Activated CD4-positive, alpha-beta memory T cell treated with anti-CD3 and anti-CD28 coated beads, Interleukin-2, amount 10 ng/mL, durations not matched to agents 7 days and 5 days (primary cell): ENCODE measurements at regions not wholly inside any gene's neighbourhood (a gene's known extent, or its start where the extent isn't known, plus 50 kb on each side); places are given as distances from the start of the nearest gene placed in this dataset.
A peak's percentile ranks its signal among the peaks of the same experiment; 100 is the strongest.
"Not testable (repeated sequence)": the region's sequence is repeated elsewhere in the genome, so short reads cannot be mapped to it uniquely, and the experiment has no call there.

Experiments
- CTCF ChIA-PET: fragments of 350-600 bp; sonication (Branson Sonifier 250); formaldehyde crosslinking; loops from one replicate; lab custom pipeline; 2021; ENCODE audit warnings: antibody characterized with exemption, inconsistent platforms; lab: Charles Lee
- POLR2A ChIA-PET: fragments of 350-600 bp; sonication (Branson Sonifier 250); formaldehyde crosslinking; loops from one replicate; lab custom pipeline; 2021; ENCODE audit warnings: antibody characterized with exemption; lab: Charles Lee
- DNase-seq: peaks from one replicate; pipeline ENCODE4 v3.0.0-alpha.2; 2020
- H3K27ac Mint-ChIP-seq: one replicate; pipeline ENCODE4 v1.8.0; 2021; ENCODE audit warnings: mild to moderate bottlenecking, mixed read lengths
- H3K27me3 Mint-ChIP-seq: one replicate; pipeline ENCODE4 v1.8.0; 2021; ENCODE audit warnings: mixed read lengths
- H3K36me3 Mint-ChIP-seq: one replicate; pipeline ENCODE4 v1.8.0; 2021; ENCODE audit warnings: low read depth, mixed read lengths
- H3K4me1 Mint-ChIP-seq: one replicate; pipeline ENCODE4 v1.8.0; 2021; ENCODE audit warnings: mixed read lengths
- H3K4me3 Mint-ChIP-seq: one replicate; pipeline ENCODE4 v1.8.0; 2021; ENCODE audit warnings: mild to moderate bottlenecking, mixed read lengths
- H3K9me3 Mint-ChIP-seq: one replicate; pipeline ENCODE4 v1.8.0; 2021; ENCODE audit warnings: mixed read lengths

DNA sequence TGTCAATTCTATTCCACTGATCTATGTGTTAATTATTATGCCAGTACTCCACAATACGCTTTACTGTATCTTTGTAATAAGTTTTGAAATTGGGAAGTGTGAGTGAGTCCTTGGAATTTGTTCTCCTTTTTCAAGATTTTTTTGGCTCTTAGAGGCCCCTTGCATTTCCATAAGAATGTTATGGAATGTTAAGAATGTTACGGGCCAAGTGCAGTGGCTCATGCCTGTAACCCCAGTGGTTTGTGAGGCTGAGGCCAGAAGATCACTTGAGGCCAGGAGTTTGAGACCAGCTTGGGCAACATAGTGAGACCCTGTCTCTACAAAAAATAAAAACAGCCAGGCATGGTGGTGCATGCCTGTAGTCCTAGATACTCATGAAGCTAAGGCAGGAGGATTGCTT, 167.6 kb upstream of the CXorf66 start:
- ChIA-PET POLR2A (no interaction called here), CTCF (no interaction called here)
- H3K27ac Mint-ChIP-seq = no peak overlapping the region
- no peak for DNase-seq
- H3K36me3 Mint-ChIP-seq = no peaks in the 10 kb centered on the region
- H3K4me3 Mint-ChIP-seq = no peak overlapping the region
- no peaks in the 10 kb centered on the region for H3K4me1 Mint-ChIP-seq
- no peaks in the 10 kb centered on the region for H3K9me3 Mint-ChIP-seq
- H3K27me3 Mint-ChIP-seq = no peaks in the 10 kb centered on the region

DNA sequence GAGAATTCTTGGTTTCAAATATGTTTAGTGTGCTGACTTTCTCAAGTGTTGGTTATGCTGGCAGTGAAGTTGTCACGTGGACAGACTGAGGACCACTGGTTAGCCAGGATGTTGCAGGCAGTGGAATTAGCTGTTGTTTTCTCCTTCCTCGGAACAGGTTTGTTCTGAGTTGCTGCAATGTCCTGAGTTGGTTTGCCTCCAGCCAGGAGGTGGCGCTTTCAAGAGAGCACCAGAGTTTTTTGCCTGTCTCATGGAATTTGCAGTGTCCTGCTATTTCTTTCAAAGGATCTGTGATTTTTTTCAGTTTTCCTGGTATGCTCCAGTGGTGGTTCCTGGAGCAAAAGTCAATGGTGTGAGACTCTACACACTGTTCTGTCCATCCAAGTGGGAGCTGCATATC, 158.1 kb upstream of the CXorf66 start:
- DNase-seq = no peak
- Mint-ChIP-seq H3K4me3 (no peak overlapping the region), H3K4me1 (no peaks in the 10 kb centered on the region), H3K9me3 (no peaks in the 10 kb centered on the region), H3K27ac (no peak overlapping the region), H3K36me3 (no peaks in the 10 kb centered on the region), H3K27me3 (no peaks in the 10 kb centered on the region)
- CTCF ChIA-PET = no interaction called here
- POLR2A ChIA-PET = no interaction called here

DNA sequence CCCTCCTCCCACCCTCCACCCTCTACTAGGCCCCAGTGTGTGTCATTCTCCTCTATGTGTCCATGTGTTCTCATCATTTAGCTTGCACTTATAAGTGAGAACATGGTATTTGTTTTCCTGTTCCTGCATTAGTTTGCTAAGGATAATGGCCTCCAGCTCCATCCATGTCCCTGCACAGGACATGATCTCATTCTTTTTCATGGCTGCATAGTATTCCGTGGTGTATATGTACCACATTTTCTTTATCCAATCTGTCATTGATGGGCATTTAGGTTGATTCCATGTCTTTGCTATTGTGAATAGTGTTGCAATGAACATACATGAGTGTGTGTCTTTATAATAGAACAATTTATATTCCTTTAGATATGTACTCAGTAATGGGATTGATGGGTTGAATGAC, 148.7 kb upstream of the CXorf66 start:
- H3K4me1 Mint-ChIP-seq, CTCF ChIA-PET, DNase-seq, H3K27ac Mint-ChIP-seq, H3K4me3 Mint-ChIP-seq, H3K27me3 Mint-ChIP-seq, H3K36me3 Mint-ChIP-seq, H3K9me3 Mint-ChIP-seq: not testable (repeated sequence)
- POLR2A ChIA-PET = interaction anchor here (0.6 kb wide), 1 partner anchor 590 kb away, joined by 3 read pairs; no protein-coding TSS in a partner anchor

DNA sequence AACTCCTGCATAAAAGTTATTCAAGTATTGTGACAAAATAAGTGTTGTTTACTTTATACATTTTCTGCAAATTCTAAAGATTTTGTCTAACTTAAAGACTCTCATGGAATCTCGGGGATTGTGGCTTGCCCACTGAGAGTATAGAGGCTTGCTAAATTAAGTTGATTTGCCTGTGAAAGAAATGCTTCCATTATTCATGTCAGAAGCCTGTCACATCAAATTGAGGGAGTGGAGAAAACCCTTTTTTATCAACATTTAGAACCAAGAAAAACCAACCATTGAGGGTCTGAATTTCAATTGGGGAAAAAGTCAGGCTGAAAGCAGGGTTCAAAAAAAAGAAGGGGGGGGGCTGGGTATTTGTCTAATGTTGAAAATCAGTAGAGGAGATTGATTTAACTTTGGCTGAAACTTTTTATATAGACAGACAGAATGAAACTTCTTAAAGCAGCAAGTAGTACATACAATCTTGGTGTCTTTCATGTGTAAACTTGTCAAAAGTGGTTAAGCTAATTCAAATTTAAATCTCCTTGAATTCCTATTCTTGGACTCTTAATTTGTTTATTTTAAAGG, 144.8 kb upstream of the CXorf66 start:
- Mint-ChIP-seq H3K27ac (no peak overlapping the region), H3K4me3 (no peak overlapping the region), H3K27me3 (no peaks in the 10 kb centered on the region), H3K4me1 (no peaks in the 10 kb centered on the region), H3K9me3 (no peaks in the 10 kb centered on the region), H3K36me3 (no peaks in the 10 kb centered on the region)
- ChIA-PET POLR2A (no interaction called here), CTCF (no interaction called here)
- DNase-seq = no peak

DNA sequence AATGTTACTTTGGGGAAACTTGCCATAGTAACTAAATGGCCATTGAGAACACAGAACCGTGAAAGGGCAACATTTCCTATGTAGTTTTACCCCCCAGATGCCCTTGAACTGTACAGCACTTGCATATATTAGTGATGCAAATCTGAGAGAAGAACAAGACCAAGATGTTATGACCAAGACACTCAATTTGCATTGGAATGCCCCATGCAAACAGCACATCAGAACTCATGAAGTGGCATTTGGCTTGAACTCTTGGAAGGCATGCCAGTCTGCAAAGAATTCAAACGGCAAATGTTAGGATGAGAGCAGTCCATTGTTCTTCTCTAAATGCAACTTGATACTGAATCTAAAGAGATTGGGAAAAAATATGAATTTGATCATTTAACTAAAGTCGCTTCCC, 139.4 kb upstream of the CXorf66 start:
- ChIA-PET CTCF (no interaction called here), POLR2A (no interaction called here)
- Mint-ChIP-seq H3K27me3 (peaks cover 3% of the 10 kb centered on the region), H3K4me3 (no peak overlapping the region), H3K9me3 (no peaks in the 10 kb centered on the region), H3K36me3 (no peaks in the 10 kb centered on the region), H3K27ac (no peak overlapping the region), H3K4me1 (no peaks in the 10 kb centered on the region)
- DNase-seq = no peak

DNA sequence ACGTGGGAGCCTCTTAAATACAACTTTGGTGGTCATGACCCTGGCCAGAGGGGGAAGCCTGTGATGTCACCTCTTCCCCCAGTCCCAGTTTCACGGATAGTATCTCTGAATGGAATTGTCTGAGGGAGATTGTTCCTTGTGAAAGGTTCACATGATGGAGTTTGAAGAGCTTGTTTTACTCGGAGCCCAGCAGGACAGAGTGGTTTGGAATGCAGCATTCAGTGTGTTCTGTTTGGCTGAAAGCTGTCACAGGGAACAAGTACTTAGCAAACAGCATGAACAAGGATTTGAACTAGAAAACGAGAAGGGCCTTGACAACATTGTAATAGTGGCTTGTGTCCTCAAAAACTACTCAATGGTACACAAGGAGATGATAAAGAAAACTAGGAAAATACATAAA, 133.9 kb upstream of the CXorf66 start:
- CTCF ChIA-PET = interaction anchor here (1.5 kb wide), 1 partner anchor 42 kb away, joined by 4 read pairs; no protein-coding TSS in a partner anchor
- Mint-ChIP-seq H3K27me3 (peaks cover 2% of the 10 kb centered on the region), H3K9me3 (no peaks in the 10 kb centered on the region)

DNA sequence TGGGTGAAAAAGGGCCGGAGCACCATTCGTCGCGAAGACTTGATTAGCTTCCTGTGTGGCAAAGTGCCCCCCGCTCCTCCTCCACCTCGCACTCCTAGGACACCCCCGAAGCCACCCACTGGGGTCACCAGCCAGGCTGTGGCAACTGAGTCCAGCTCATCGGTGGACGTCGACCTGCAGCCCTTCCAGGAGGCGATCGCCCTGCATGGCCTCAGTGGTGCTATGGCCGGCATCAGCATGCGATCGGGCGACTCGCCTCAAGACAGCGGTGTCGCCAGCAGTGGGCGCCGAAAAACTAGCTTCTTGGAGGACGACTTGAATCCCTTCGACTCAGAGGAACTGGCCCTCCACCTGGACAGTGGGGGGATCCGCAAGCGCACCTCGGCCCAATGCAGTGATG, 126.8 kb upstream of the CXorf66 start:
- POLR2A ChIA-PET = no interaction called here
- Mint-ChIP-seq H3K9me3 (no peaks in the 10 kb centered on the region), H3K4me3 (no peak overlapping the region), H3K36me3 (no peaks in the 10 kb centered on the region), H3K27me3 (peaks cover 11% of the 10 kb centered on the region), H3K4me1 (peaks cover 3% of the 10 kb centered on the region), H3K27ac (no peak overlapping the region)
- no peak for DNase-seq
- CTCF ChIA-PET = no interaction called here

More for the DNA sequence above, 133.9 kb upstream of the CXorf66 start:
- POLR2A ChIA-PET = no interaction called here
- no peak overlapping the region for H3K27ac Mint-ChIP-seq
- DNase-seq = no peak
- no peak overlapping the region for H3K4me3 Mint-ChIP-seq
- no peaks in the 10 kb centered on the region for H3K4me1 Mint-ChIP-seq
- no peaks in the 10 kb centered on the region for H3K36me3 Mint-ChIP-seq

DNA sequence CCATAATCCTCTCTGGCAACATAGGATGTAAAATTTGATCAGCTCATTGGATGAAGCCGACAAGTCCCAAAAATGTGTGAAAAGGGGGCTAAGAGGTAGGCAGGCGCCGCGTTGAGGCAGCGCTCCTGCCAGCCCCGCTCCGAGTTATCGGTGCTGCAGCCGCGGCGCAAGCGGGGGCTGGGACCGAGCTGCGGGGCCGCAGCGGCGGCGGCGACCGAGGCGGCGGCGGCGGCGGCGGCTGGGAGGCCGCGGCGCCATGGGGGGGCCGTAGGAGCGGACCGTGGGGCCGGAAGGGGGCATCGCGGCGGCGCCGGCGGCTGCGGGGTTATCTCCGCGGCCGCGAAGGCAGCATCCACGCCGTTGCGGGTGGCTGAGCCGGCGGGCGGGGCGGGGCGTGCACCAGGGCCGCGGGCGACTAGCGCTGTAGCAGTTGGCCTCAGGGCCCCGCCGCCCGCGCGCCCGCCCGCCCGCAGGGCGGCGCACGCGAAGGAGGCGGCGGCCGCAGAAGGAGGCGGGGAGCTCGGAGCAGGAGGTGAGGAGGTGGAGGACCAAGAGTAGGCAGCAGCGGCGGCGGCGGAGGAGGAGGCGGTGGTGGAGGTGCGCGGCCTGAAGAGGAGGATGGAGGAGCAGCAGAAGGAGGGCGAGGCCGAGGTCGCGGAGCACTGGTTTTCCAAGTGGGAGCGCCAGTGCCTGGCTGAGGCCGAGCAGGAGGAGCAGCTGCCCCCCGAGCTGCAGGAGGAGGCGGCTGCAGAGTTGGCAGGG, 126.0 kb upstream of the CXorf66 start:
- H3K27ac Mint-ChIP-seq = no peak overlapping the region
- no peaks in the 10 kb centered on the region for H3K36me3 Mint-ChIP-seq
- H3K4me3 Mint-ChIP-seq = peak overlapping the region; percentile 21
- CTCF ChIA-PET = no interaction called here
- POLR2A ChIA-PET = no interaction called here
- DNase-seq = peak; percentile 28
- H3K4me1 Mint-ChIP-seq = peaks cover 3% of the 10 kb centered on the region
- H3K9me3 Mint-ChIP-seq = no peaks in the 10 kb centered on the region
- H3K27me3 Mint-ChIP-seq = peaks cover 11% of the 10 kb centered on the region

DNA sequence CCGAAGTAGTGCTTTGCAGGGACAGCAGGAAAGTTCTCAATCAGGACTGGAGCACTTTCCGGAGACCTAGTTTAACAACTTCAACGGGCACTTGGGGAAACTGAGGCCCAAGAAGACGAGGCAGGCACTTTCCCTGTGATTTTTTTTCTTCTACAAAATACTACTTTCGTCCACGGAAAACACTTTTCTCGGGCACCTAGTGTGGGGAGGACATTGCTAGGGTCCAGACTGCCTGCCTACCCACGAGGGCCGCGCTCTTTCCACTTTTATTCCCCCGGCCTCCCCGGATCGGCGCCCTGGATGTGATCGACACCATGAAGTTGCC, 125.4 kb upstream of the CXorf66 start:
- H3K9me3 Mint-ChIP-seq = no peaks in the 10 kb centered on the region
- H3K27ac Mint-ChIP-seq = no peak overlapping the region
- ChIA-PET POLR2A (no interaction called here), CTCF (no interaction called here)
- H3K4me1 Mint-ChIP-seq = peaks cover 3% of the 10 kb centered on the region
- H3K36me3 Mint-ChIP-seq = no peaks in the 10 kb centered on the region
- H3K4me3 Mint-ChIP-seq = peak overlapping the region; percentile 21
- H3K27me3 Mint-ChIP-seq = peaks cover 11% of the 10 kb centered on the region
- no peak for DNase-seq

DNA sequence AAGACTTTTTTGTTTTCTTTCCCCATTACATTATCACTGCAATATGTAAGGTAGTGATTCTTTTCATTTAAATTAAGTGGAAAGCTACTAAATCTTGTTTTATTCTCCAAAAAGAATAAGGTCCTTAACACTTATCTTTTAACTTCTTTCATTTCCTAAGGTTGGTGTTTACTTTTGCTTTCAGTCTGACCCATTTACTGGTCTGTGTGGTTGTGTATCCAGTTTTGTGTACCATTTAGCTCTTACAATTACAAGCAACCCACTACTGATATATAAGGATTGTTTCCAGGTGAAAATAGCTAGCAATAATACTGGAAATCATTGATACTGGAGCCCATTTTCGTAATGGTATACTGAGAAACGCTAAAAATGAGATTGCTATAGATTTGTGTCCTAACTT, 123.1 kb upstream of the CXorf66 start:
- Mint-ChIP-seq H3K36me3 (no peaks in the 10 kb centered on the region), H3K4me1 (peaks cover 3% of the 10 kb centered on the region), H3K27ac (no peak overlapping the region), H3K4me3 (no peak overlapping the region), H3K27me3 (peaks cover 11% of the 10 kb centered on the region), H3K9me3 (no peaks in the 10 kb centered on the region)
- no peak for DNase-seq
- POLR2A ChIA-PET = no interaction called here
- CTCF ChIA-PET = no interaction called here

DNA sequence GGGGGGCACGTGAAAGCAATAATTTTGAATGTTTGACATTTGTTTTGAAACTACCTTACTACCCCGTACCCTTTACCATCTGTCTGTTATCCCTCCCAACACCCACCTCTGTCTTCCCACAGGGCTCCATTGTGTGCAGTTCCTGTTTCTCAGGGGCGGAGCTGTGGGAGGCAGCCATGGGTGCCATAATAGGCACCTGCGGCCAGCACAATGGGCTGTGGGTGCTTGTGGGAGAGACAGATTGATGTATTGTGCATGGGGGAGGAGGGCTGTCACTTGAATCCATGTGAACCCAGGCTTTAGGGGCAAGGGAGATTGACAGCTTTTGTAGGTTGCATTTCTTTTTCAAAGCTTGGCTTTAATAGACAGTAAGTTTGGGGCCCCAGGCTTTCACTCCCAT, 122.6 kb upstream of the CXorf66 start:
- Mint-ChIP-seq H3K4me3 (no peak overlapping the region), H3K27ac (no peak overlapping the region), H3K27me3 (peaks cover 11% of the 10 kb centered on the region), H3K9me3 (no peaks in the 10 kb centered on the region), H3K36me3 (no peaks in the 10 kb centered on the region), H3K4me1 (peaks cover 3% of the 10 kb centered on the region)
- CTCF ChIA-PET = no interaction called here
- DNase-seq = no peak
- POLR2A ChIA-PET = no interaction called here

DNA sequence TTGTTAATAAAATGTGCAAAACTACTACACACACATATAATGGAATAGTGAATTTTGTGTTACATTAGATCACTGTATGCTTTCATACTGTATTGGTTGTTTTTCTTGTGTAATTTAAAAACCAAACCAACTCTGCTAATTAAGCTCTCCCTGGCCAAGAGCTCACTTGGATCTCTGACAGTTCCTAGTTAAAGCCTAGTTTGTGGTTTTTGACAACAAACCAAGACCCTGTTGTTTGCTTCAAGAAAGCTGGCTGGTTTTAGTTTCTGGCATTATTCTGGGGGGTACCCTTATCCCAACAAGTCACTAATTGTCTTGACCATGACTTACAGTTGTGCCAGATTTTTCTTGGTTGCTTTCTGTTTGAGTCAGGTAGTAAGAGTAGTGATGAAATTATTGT, 121.4 kb upstream of the CXorf66 start:
- H3K9me3 Mint-ChIP-seq = no peaks in the 10 kb centered on the region
- H3K27me3 Mint-ChIP-seq = peaks cover 8% of the 10 kb centered on the region
- H3K27ac Mint-ChIP-seq = no peak overlapping the region
- H3K36me3 Mint-ChIP-seq = no peaks in the 10 kb centered on the region
- H3K4me1 Mint-ChIP-seq = peaks cover 3% of the 10 kb centered on the region
- H3K4me3 Mint-ChIP-seq = no peak overlapping the region
- no peak for DNase-seq
- ChIA-PET POLR2A (no interaction called here), CTCF (no interaction called here)

DNA sequence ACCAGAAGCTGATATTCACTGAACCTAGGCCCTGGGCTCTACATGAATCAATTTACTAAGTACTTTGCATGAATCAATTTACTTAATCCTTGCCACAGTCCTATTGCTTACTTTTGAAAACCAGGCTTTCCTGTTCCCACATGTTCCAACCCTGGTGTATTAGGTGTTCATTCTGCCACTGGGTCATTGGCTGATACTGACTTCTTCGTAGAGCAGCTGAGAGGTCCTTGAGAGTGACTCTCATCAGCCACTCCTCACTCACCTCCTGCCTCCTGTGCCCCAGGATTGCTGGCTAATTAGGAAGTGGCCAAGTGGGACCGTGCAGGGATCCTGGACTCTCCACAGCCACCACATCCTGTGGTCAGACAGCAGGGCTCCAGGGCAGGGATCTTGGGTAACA, 109.5 kb upstream of the CXorf66 start:
- H3K27ac Mint-ChIP-seq, H3K4me1 Mint-ChIP-seq, H3K27me3 Mint-ChIP-seq, DNase-seq, H3K4me3 Mint-ChIP-seq, POLR2A ChIA-PET, H3K9me3 Mint-ChIP-seq, H3K36me3 Mint-ChIP-seq, CTCF ChIA-PET: not testable (repeated sequence)

DNA sequence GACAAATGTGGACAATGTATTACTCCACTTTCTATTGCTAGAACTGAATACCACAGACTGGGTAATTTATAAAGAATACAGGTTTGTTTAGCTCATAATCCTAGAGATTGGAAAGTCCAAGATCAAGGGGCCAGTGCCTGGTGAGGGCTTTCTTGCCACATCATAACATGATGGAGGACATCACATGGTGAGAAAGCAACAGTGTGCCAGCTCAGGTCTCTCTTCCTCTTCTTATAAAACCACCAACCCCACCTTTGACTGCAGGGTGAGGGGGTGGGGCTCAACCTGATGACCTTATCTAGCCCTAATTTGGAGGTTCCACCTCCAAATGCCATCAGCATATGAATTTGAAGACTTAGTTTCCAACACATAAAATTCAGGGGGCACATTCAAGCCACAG, 105.7 kb upstream of the CXorf66 start:
- CTCF ChIA-PET = no interaction called here

More for the DNA sequence above, 105.7 kb upstream of the CXorf66 start:
- DNase-seq = no peak
- Mint-ChIP-seq H3K27me3 (no peaks in the 10 kb centered on the region), H3K4me3 (no peak overlapping the region), H3K4me1 (no peaks in the 10 kb centered on the region), H3K9me3 (no peaks in the 10 kb centered on the region), H3K27ac (no peak overlapping the region), H3K36me3 (no peaks in the 10 kb centered on the region)
- POLR2A ChIA-PET = no interaction called here
